ENCODE measurements at regions not wholly inside any gene's neighbourhood (a gene's known extent, or its start where the extent isn't known, plus 50 kb on each side); places are given as distances from the start of the nearest gene placed in this dataset.

- no peak for TF ChIP-seq EP300 (IDR thresholded peaks at IDR 0.05)
- no peak for TF ChIP-seq CTCF (IDR thresholded peaks at IDR 0.05)
- no peak for TF ChIP-seq POLR2A (IDR thresholded peaks at IDR 0.05; ENCODE audit: low read depth)
- TF ChIP-seq POLR2AphosphoS5 (IDR thresholded peaks at IDR 0.05): no peak
- intact Hi-C loops (cut with DNase I): no loop called here
- Histone ChIP-seq H3K27ac (replicated peaks in 1 of 4) (no peak overlapping the region), H3K36me3 (no peaks in the 10 kb centered on the region), H3K27me3 (no peaks in the 10 kb centered on the region), H3K4me3 (no peak overlapping the region), H3K9me3 (peaks cover 0 to 3% (median 0%) of the 10 kb centered on the region in 4 donors), H3K4me1 (no peaks in the 10 kb centered on the region)
- WGBS: 100% methylated on average over 1 of the region's 1 CpG
- no peak for DNase-seq (ENCODE audit: extremely low spot score)
These were observed 1325.3 kb downstream of the SI start for GRCh38 chr3:163753033-163753432.

GRCh38 chr3:163745204-163745603, 1333.1 kb downstream of the SI start:
- TF ChIP-seq POLR2A (IDR thresholded peaks at IDR 0.05; ENCODE audit: low read depth) (no peak), EP300 (IDR thresholded peaks at IDR 0.05) (no peak), POLR2AphosphoS5 (IDR thresholded peaks at IDR 0.05) (no peak), CTCF (IDR thresholded peaks at IDR 0.05) (no peak)
- no peak overlapping the region for H3K4me3 ChIP-seq
- intact Hi-C loops (cut with DNase I): no loop called here
- H3K4me1 ChIP-seq: no peaks in the 10 kb centered on the region
- no peak overlapping the region for H3K27ac ChIP-seq (replicated peaks in 1 of 4)
- no peak for DNase-seq (ENCODE audit: extremely low spot score)
- peaks cover 0 to 9% (median 0%) of the 10 kb centered on the region in 4 donors for H3K9me3 ChIP-seq
- H3K36me3 ChIP-seq: no peaks in the 10 kb centered on the region
- no peaks in the 10 kb centered on the region for H3K27me3 ChIP-seq
- 81% methylated on average over 2 of the region's 2 CpGs for WGBS

- H3K4me1 ChIP-seq: no peaks in the 10 kb centered on the region
- intact Hi-C loops (cut with DNase I): no loop called here
- no peak for TF ChIP-seq EP300 (IDR thresholded peaks at IDR 0.05)
- no peak for TF ChIP-seq CTCF (IDR thresholded peaks at IDR 0.05)
- TF ChIP-seq POLR2A (IDR thresholded peaks at IDR 0.05; ENCODE audit: low read depth): no peak
- TF ChIP-seq POLR2AphosphoS5 (IDR thresholded peaks at IDR 0.05): no peak
- H3K36me3 ChIP-seq: no peaks in the 10 kb centered on the region
- H3K27ac ChIP-seq (replicated peaks in 1 of 4): no peak overlapping the region
- H3K9me3 ChIP-seq: peaks cover 0 to 15% (median 0%) of the 10 kb centered on the region in 4 donors
- 64% methylated on average over 1 of the region's 1 CpG for WGBS
- no peaks in the 10 kb centered on the region for H3K27me3 ChIP-seq
- DNase-seq (ENCODE audit: extremely low spot score): no peak
- no peak overlapping the region for H3K4me3 ChIP-seq
These were observed 1342.9 kb downstream of the SI start for GRCh38 chr3:163735394-163735793.

DNA sequence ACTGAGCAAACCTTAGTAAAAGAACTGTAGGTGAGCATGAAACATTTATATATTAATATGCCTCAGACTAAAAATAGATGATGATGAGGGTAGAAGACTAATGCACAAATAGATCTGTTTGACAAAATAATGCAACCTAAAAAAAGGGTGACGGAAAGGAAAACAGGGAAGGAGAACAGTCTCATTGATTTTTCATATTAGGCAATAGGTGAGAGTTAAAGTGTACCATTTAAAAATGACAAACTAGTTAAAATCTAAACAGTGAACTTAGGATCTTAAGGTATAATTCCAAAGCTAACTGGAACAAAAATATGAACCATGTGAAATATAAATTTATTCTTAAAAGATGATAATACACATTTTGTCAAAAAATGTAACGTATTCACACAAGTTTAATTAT, 1347.6 kb downstream of the SI start:
- no peaks in the 10 kb centered on the region for H3K36me3 ChIP-seq
- 79% methylated on average over 2 of the region's 2 CpGs for WGBS
- TF ChIP-seq EP300 (IDR thresholded peaks at IDR 0.05): no peak
- TF ChIP-seq CTCF (IDR thresholded peaks at IDR 0.05): no peak
- no peak for TF ChIP-seq POLR2A (IDR thresholded peaks at IDR 0.05; ENCODE audit: low read depth)
- TF ChIP-seq POLR2AphosphoS5 (IDR thresholded peaks at IDR 0.05): no peak
- no peaks in the 10 kb centered on the region for H3K9me3 ChIP-seq
- no peaks in the 10 kb centered on the region for H3K4me1 ChIP-seq
- H3K27me3 ChIP-seq: no peaks in the 10 kb centered on the region
- intact Hi-C loops (cut with DNase I): no loop called here
- no peak for DNase-seq (ENCODE audit: extremely low spot score)
- no peak overlapping the region for H3K27ac ChIP-seq (replicated peaks in 1 of 4)
- H3K4me3 ChIP-seq: no peak overlapping the region

DNA sequence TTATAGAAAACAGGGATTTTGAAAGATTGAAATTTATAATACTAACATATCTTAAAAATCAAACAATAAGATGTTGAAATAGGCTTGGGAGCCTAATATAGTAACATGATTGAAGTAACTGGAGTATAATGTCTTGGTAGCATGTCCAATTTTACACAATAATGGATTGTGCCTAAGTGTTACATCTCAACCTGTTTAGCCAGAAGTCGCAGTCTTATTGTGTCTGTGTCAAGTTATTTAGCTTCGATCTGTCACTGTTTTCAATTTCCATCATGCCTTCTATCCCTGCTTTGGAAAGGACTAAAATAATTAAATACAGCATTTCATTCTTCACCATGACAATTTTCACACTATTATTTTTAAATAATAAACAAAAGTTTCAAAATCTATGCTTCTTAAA, 1352.2 kb downstream of the SI start:
- no peak for TF ChIP-seq EP300 (IDR thresholded peaks at IDR 0.05)
- TF ChIP-seq CTCF (IDR thresholded peaks at IDR 0.05): no peak
- no peak for TF ChIP-seq POLR2A (IDR thresholded peaks at IDR 0.05; ENCODE audit: low read depth)
- no peak for TF ChIP-seq POLR2AphosphoS5 (IDR thresholded peaks at IDR 0.05)
- H3K9me3 ChIP-seq: peaks cover 0 to 8% (median 0%) of the 10 kb centered on the region in 4 donors
- no peak overlapping the region for H3K4me3 ChIP-seq
- H3K4me1 ChIP-seq: no peaks in the 10 kb centered on the region
- 89% methylated on average over 2 of the region's 2 CpGs for WGBS
- H3K36me3 ChIP-seq: no peaks in the 10 kb centered on the region
- intact Hi-C loops (cut with DNase I): no loop called here
- H3K27me3 ChIP-seq: no peaks in the 10 kb centered on the region
- H3K27ac ChIP-seq (replicated peaks in 1 of 4): no peak overlapping the region
- DNase-seq (ENCODE audit: extremely low spot score): no peak
